ENCODE measurements at regions not wholly inside any gene's neighbourhood (a gene's known extent, or its start where the extent isn't known, plus 50 kb on each side); places are given as distances from the start of the nearest gene placed in this dataset.
"Not testable (repeated sequence)": the region's sequence is repeated elsewhere in the genome, so short reads cannot be mapped to it uniquely, and the experiment has no call there.

DNA sequence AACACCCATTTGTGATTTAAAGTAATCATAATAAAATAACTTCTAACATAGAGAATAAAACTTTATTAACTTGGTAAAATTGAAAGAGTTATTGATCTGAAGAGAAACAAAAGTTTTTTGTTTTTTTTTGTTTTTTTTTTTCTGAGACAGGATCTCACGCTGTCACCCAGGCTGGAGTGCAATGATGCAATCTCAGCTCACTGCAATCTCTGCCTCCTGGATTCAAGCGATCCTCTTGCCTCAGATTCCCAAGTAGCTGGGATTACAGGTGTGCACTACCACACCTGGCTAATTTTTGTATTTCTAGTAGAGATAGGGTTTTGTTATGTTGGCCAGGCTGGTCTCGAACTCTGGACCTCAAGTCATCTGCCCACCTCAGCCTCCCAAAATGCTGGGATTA, 116.5 kb upstream of the SPATA31D4 start:
- H2AFZ ChIP-seq (ENCODE audit: low read length, unreplicated experiment); H3K27ac ChIP-seq (ENCODE audit: low read depth, low read length); H3K36me3 ChIP-seq (ENCODE audit: insufficient read depth, low read length); H3K4me1 ChIP-seq (ENCODE audit: control insufficient read depth, insufficient read depth, low read length, unreplicated experiment); H3K4me3 ChIP-seq (ENCODE audit: low read depth, low read length); H3K27me3 ChIP-seq (ENCODE audit: insufficient read depth, low read length); H3K79me2 ChIP-seq (ENCODE audit: control insufficient read depth, insufficient read depth, low read length, unreplicated experiment): not testable (repeated sequence)

- no peak overlapping the region for H3K4me3 ChIP-seq (ENCODE audit: low read depth, low read length)
- H3K27ac ChIP-seq (ENCODE audit: low read depth, low read length) = no peak overlapping the region
- H3K79me2 ChIP-seq (ENCODE audit: control insufficient read depth, insufficient read depth, low read length, unreplicated experiment) = no peaks in the 10 kb centered on the region
- H3K36me3 ChIP-seq (ENCODE audit: insufficient read depth, low read length) = no peaks in the 10 kb centered on the region
- no peaks in the 10 kb centered on the region for H3K27me3 ChIP-seq (ENCODE audit: insufficient read depth, low read length)
- H3K4me1 ChIP-seq (ENCODE audit: control insufficient read depth, insufficient read depth, low read length, unreplicated experiment) = no peaks in the 10 kb centered on the region
- no peak overlapping the region for H2AFZ ChIP-seq (ENCODE audit: low read length, unreplicated experiment)
Observed at GRCh38 chr9:81814401-81814793, 113.8 kb upstream of the SPATA31D4 start.

GRCh38 chr9:81814794-81815464, 113.3 kb upstream of the SPATA31D4 start:
- Histone ChIP-seq H3K36me3 (ENCODE audit: insufficient read depth, low read length) (no peaks in the 10 kb centered on the region), H3K79me2 (ENCODE audit: control insufficient read depth, insufficient read depth, low read length, unreplicated experiment) (no peaks in the 10 kb centered on the region), H2AFZ (ENCODE audit: low read length, unreplicated experiment) (no peak overlapping the region), H3K27me3 (ENCODE audit: insufficient read depth, low read length) (no peaks in the 10 kb centered on the region), H3K27ac (ENCODE audit: low read depth, low read length) (no peak overlapping the region), H3K4me3 (ENCODE audit: low read depth, low read length) (no peak overlapping the region), H3K4me1 (ENCODE audit: control insufficient read depth, insufficient read depth, low read length, unreplicated experiment) (no peaks in the 10 kb centered on the region)

DNA sequence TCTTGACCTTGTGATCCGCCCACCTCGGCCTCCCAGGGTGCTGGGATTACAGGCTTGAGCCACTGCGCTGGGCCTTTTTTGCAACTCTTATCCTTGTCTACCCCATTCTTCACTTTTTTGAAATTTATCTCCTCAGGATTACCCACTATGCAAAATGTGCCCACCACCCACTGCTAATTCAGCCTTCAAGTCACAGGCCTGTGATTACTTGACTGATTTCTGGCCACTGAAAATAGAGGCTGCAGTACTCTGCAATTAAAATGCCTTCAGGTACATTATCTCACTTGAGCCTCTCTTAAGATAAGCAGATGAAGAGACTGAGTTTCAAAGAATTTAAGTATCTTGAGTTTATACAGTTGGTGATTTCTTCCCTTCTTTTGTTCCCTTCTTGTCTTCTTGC, 112.4 kb upstream of the SPATA31D4 start:
- Histone ChIP-seq H3K4me1 (ENCODE audit: control insufficient read depth, insufficient read depth, low read length, unreplicated experiment) (no peaks in the 10 kb centered on the region), H3K4me3 (ENCODE audit: low read depth, low read length) (no peak overlapping the region), H3K27ac (ENCODE audit: low read depth, low read length) (no peak overlapping the region), H3K79me2 (ENCODE audit: control insufficient read depth, insufficient read depth, low read length, unreplicated experiment) (no peaks in the 10 kb centered on the region), H3K27me3 (ENCODE audit: insufficient read depth, low read length) (no peaks in the 10 kb centered on the region), H3K36me3 (ENCODE audit: insufficient read depth, low read length) (no peaks in the 10 kb centered on the region), H2AFZ (ENCODE audit: low read length, unreplicated experiment) (no peak overlapping the region)

DNA sequence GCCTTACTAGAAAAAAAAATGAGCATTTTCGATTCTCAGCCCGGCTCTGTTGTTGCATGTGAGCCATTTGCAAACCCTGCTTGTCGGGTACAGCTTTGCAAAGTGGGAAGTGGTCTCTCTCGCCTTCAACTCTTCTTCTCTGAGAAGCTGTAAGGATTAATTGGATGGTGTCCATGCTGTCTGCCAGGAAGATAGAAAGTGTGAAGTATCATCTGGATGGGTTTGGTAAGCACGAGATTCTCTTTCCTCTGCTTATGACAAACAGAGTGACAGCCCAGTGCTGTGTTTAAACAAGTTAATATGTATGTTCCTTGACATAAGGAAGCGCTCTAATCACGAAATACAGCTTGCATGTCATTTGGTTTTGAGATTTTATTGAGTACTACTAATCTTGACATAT, 109.1 kb upstream of the SPATA31D4 start:
- Histone ChIP-seq H3K36me3 (ENCODE audit: insufficient read depth, low read length) (no peaks in the 10 kb centered on the region), H3K27ac (ENCODE audit: low read depth, low read length) (no peak overlapping the region), H3K4me1 (ENCODE audit: control insufficient read depth, insufficient read depth, low read length, unreplicated experiment) (no peaks in the 10 kb centered on the region), H3K27me3 (ENCODE audit: insufficient read depth, low read length) (no peaks in the 10 kb centered on the region), H3K4me3 (ENCODE audit: low read depth, low read length) (no peak overlapping the region), H2AFZ (ENCODE audit: low read length, unreplicated experiment) (no peak overlapping the region), H3K79me2 (ENCODE audit: control insufficient read depth, insufficient read depth, low read length, unreplicated experiment) (no peaks in the 10 kb centered on the region)

DNA sequence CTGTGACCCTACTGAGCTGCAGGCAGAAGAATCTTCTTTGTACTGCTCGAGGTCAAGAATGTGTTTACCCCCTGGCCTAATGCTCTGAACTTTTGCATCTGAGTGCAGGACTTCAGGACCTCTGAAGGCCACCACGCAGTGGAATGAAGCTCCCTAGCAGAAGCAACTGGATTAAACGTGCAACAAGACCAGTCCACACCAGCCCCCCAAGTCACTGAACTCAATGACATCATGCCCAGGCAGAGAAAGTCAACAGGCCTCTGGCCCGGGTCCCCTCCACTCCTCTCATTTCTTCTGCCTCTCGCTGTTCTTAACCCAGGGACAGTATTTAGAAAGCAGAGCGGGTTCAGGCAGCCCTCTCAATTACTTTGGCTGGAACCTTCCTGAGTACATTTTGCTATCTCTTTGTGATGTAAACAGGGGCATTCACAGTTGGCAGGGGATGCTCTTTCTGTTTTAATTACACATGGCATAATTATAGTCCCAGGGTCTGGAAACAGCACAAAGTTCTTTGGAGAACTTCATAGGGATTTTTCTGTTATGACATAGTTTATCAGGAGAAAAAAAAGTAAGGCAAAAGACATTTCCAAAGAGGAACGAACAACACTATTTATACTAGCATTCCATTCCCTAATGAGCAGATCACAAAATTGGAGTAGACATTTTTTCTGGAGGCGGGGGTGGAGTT, 108.2 kb upstream of the SPATA31D4 start:
- peaks cover 3% of the 10 kb centered on the region for H3K4me1 ChIP-seq (ENCODE audit: control insufficient read depth, insufficient read depth, low read length, unreplicated experiment)
- no peak overlapping the region for H3K27ac ChIP-seq (ENCODE audit: low read depth, low read length)
- H3K79me2 ChIP-seq (ENCODE audit: control insufficient read depth, insufficient read depth, low read length, unreplicated experiment) = no peaks in the 10 kb centered on the region
- H3K27me3 ChIP-seq (ENCODE audit: insufficient read depth, low read length) = no peaks in the 10 kb centered on the region
- H3K4me3 ChIP-seq (ENCODE audit: low read depth, low read length) = no peak overlapping the region
- H3K36me3 ChIP-seq (ENCODE audit: insufficient read depth, low read length) = no peaks in the 10 kb centered on the region
- H2AFZ ChIP-seq (ENCODE audit: low read length, unreplicated experiment) = no peak overlapping the region

GRCh38 chr9:81822301-81822865, 105.8 kb upstream of the SPATA31D4 start:
- H3K4me3 ChIP-seq (ENCODE audit: low read depth, low read length) = no peak overlapping the region
- H3K79me2 ChIP-seq (ENCODE audit: control insufficient read depth, insufficient read depth, low read length, unreplicated experiment) = no peaks in the 10 kb centered on the region
- no peaks in the 10 kb centered on the region for H3K27me3 ChIP-seq (ENCODE audit: insufficient read depth, low read length)
- no peaks in the 10 kb centered on the region for H3K36me3 ChIP-seq (ENCODE audit: insufficient read depth, low read length)
- no peak overlapping the region for H3K27ac ChIP-seq (ENCODE audit: low read depth, low read length)
- H2AFZ ChIP-seq (ENCODE audit: low read length, unreplicated experiment) = no peak overlapping the region
- peaks cover 15% of the 10 kb centered on the region for H3K4me1 ChIP-seq (ENCODE audit: control insufficient read depth, insufficient read depth, low read length, unreplicated experiment)

DNA sequence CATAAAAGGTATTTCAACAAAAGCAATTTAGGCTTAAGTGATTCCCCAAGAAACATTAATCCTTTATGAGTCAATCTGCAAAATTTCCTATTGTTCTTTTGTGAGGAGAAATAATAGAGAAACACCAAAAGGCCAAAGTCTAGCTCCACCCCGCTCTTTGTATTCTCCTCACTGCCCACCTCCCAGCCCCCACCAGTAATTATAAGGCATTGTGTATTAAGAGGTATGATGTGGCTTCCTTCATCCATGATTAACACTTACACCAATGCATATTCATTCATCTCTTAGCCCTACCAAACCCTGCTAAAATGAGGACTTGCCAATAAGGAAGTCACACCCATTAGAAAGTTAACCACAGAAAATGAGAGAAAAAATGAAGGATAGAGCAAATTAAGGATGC, 105.3 kb upstream of the SPATA31D4 start:
- no peak overlapping the region for H3K27ac ChIP-seq (ENCODE audit: low read depth, low read length)
- H2AFZ ChIP-seq (ENCODE audit: low read length, unreplicated experiment) = no peak overlapping the region
- H3K4me1 ChIP-seq (ENCODE audit: control insufficient read depth, insufficient read depth, low read length, unreplicated experiment) = peaks cover 15% of the 10 kb centered on the region
- no peaks in the 10 kb centered on the region for H3K36me3 ChIP-seq (ENCODE audit: insufficient read depth, low read length)
- no peaks in the 10 kb centered on the region for H3K79me2 ChIP-seq (ENCODE audit: control insufficient read depth, insufficient read depth, low read length, unreplicated experiment)
- no peaks in the 10 kb centered on the region for H3K27me3 ChIP-seq (ENCODE audit: insufficient read depth, low read length)
- H3K4me3 ChIP-seq (ENCODE audit: low read depth, low read length) = no peak overlapping the region

- Histone ChIP-seq H3K4me3 (ENCODE audit: low read depth, low read length) (no peak overlapping the region), H3K27ac (ENCODE audit: low read depth, low read length) (no peak overlapping the region), H3K27me3 (ENCODE audit: insufficient read depth, low read length) (0 out of 2 replicates have a peak, but pooled peaks cover 4% of the 10 kb centered on the region), H3K36me3 (ENCODE audit: insufficient read depth, low read length) (no peaks in the 10 kb centered on the region), H2AFZ (ENCODE audit: low read length, unreplicated experiment) (no peak overlapping the region), H3K4me1 (ENCODE audit: control insufficient read depth, insufficient read depth, low read length, unreplicated experiment) (peaks cover 15% of the 10 kb centered on the region), H3K79me2 (ENCODE audit: control insufficient read depth, insufficient read depth, low read length, unreplicated experiment) (no peaks in the 10 kb centered on the region)
Observed at GRCh38 chr9:81823672-81824554, 104.3 kb upstream of the SPATA31D4 start.

- Histone ChIP-seq H3K79me2 (ENCODE audit: control insufficient read depth, insufficient read depth, low read length, unreplicated experiment) (no peaks in the 10 kb centered on the region), H3K27me3 (ENCODE audit: insufficient read depth, low read length) (0 out of 2 replicates have a peak, but pooled peaks cover 4% of the 10 kb centered on the region), H3K27ac (ENCODE audit: low read depth, low read length) (no peak overlapping the region), H3K4me1 (ENCODE audit: control insufficient read depth, insufficient read depth, low read length, unreplicated experiment) (peaks cover 15% of the 10 kb centered on the region), H3K36me3 (ENCODE audit: insufficient read depth, low read length) (no peaks in the 10 kb centered on the region), H3K4me3 (ENCODE audit: low read depth, low read length) (no peak overlapping the region), H2AFZ (ENCODE audit: low read length, unreplicated experiment) (no peak overlapping the region)
Observed at GRCh38 chr9:81824802-81825730, 103.2 kb upstream of the SPATA31D4 start.
